Uterus (tissue), 2 donors: ENCODE measurements at regions not wholly inside any gene's neighbourhood (a gene's known extent, or its start where the extent isn't known, plus 50 kb on each side); places are given as distances from the start of the nearest gene placed in this dataset.

Source experiments
- CTCF ChIP-seq, 4 experiments: fragments of 200-600 bp in 2 of 4; fragments of 450-650 bp in 2 of 4; sonication (generic) in 2 of 4; IDR thresholded peaks; one replicate each; pipeline ENCODE4 v1.5.1; 2016 to 2019; ENCODE audit warnings: antibody characterized with exemption in 4 of 4, mild to moderate bottlenecking in 2 of 4, moderate library complexity in 1 of 4
- POLR2A ChIP-seq, 2 donors: fragments of 450-650 bp; IDR thresholded peaks; one replicate each; pipeline ENCODE4 v1.6.1; 2016; ENCODE audit warnings: antibody characterized with exemption in 2 of 2, mild to moderate bottlenecking in 1 of 2, moderate library complexity in 1 of 2

DNA sequence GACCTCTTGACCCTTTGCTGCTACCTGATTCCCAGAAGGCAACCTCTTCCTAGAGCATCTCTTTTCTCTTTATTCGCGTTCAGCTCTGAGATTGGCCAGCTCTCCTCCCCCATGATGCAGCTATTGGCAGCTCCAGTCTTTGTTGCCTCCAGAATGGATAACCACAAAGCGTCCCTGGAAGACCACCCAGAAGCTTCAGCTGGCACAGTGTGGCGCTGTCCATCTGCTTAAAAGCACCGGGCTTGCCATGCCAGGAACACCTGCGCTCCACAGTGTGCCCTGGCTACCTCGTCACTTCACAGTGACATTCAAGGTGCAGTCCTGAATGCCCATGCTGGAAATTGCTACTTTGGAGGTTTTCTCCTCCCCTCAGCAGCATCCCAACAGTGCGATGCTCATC, 353.9 kb downstream of the LMO4 start:
- TF ChIP-seq CTCF (IDR thresholded peaks at IDR 0.05) (no peak), POLR2A (IDR thresholded peaks at IDR 0.05) (no peak)
